GM21423 (cell line): ENCODE measurements at regions not wholly inside any gene's neighbourhood (a gene's known extent, or its start where the extent isn't known, plus 50 kb on each side); places are given as distances from the start of the nearest gene placed in this dataset.

Source experiments
- ATAC-seq: cut with Tn5 transposase; IDR thresholded peaks from one replicate; pipeline ENCODE4 v1.9.1; 2021; ENCODE audit warnings: mild to moderate bottlenecking, moderate library complexity; ENCODE audit not compliant: unreplicated experiment

DNA sequence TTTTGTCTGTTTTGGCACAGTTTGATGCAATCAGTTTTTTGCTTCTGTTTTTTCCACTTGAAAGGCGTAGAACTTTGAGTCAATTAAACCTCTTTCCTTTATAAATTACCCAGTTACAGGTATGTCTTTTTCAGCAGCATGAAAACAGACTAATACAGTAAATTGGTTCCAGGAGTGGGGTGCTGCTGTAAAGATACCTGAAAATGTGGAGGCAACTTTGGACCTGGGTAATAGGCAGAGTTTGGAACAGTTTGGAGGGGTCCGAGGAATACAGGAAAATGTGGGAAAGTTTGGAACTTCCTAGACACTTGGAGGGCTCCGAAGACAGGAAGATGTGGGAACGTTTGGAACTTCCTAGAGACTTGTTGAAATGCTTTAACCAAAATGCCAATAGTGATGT lies 2022.2 kb downstream of the MAT2B start:
- ATAC-seq = no peak

DNA sequence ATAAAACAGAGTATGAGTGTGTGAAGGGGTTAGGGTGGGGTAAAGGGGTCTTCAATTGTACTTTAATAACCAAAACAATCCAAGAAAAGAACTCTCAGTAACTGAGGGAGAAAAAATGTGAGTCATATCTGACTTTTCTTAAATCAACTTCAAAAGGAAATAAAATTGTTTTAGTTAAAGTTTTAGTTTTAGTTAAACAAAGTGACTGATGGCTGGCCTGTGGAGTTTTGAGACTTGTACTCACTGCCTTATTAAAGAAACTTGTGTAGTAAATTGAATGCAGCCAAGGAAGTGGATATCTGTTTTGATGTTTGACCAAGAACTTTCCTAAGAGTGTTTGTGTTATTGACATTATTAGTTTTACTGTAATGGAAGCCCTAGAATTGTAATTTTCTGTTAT lies 2032.6 kb downstream of the MAT2B start:
- ATAC-seq = no peak

DNA sequence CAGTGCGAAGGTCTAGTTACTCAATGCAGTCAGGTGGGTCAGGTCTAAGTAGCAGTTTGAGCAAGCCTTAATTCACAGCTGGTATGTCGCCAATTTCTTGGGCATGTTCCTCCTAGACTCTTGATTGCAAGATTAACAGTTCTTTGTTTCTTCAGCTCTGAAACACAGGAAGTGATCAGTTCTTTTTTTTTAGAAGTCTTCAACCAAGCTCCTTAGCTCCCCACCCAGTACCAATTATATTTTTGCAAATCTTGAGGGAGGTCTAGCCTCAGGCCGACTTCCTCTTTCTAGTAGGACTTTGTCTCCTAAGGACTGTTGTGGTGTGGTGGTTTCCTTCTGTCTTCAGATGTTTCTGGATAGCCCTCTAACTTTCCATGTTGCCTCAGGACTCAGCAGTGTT lies 2054.2 kb downstream of the MAT2B start:
- no peak for ATAC-seq

DNA sequence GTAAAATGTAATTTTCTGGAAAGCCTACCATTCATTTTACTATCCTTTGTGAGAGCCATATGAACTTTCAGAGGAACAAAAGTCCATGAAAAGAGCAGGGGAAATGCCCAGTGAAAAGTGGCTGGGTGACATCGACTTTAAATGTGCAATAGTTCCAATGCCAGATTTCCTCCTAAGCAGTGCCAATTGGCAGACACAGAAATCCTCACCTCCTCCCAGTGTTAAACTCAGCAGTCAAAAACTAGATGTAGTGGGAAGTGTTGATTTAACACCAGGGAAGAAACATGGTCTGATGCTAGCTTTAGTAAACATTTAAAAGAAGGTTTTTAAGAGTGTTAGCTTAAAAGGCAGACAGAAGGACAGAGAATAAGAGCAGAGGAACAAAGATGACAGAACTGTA lies 2055.2 kb downstream of the MAT2B start:
- no peak for ATAC-seq

DNA sequence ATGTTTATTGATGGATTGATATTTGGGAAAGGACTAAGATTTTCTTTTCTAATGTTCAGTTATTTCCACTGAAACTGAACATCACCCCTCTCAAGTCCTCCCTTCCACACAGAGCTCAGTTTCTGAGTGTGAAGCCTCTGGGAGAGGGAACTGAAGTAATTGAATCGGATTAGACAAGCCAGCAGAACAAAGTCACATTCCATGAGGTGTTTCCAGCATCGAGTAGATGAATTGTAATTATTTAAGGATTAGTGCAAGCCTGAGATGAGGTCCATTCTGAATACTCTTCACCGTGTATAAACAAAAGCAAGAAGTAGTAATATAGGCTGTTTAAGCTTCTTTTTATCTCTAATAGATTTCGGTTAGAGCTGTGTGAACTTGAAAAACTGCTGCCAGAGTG lies 2060.5 kb downstream of the MAT2B start:
- no peak for ATAC-seq

DNA sequence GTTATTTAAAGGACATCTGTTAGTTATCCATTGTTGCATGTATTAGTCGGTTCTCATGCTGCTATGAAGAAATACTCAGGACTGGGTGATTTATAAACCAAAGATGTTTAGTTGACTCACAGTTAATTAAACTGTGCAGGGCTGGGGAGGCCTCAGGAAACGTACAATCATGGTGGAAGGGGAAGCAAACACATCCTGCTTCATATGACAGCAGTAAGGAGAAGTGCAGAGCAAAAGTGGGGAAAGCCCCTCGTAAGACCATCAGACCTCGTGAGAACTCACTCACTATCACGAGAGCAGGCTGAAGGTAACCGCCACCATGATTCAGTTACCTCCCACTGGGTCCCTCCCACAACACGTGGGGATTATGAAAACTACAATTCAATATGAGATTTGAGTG lies 2064.1 kb downstream of the MAT2B start:
- no peak for ATAC-seq

DNA sequence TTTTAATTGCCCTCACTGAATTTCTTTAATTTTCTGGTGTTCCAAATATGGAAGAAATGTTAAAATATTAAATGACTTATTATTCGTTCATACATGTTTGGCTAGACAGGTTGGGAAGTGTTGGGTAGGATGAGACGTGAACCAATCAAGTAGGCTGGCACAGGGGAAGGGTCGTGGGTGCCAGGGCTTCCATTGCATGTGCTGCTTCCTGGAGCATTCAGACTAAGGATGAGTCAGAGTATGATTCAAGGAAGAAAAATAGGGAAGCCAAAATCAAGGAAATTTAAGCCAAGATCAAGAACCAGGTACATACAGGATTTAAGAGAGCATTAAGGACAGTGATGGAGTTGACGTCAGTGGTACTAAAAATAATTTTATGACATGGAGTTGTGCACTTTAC lies 2068.0 kb downstream of the MAT2B start:
- ATAC-seq = no peak

DNA sequence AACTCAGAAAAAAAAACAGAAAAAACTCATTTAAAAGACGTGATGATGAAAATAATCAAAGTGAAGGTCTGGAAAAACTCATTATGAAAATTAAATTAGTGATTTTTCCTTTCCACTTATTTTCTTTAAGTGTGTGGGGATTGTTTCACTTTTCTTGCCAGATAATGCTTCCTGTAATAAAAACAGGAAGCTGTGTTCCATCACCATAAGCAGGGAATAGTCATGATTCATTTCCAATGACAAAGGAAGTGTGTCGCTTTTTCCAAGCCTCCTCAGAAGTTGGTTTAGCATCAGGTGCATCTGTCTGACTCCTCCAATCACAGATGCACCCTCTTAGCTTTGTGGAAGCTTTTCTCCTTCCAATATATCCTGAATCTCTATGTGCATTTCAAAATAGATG lies 2068.7 kb downstream of the MAT2B start:
- no peak for ATAC-seq

DNA sequence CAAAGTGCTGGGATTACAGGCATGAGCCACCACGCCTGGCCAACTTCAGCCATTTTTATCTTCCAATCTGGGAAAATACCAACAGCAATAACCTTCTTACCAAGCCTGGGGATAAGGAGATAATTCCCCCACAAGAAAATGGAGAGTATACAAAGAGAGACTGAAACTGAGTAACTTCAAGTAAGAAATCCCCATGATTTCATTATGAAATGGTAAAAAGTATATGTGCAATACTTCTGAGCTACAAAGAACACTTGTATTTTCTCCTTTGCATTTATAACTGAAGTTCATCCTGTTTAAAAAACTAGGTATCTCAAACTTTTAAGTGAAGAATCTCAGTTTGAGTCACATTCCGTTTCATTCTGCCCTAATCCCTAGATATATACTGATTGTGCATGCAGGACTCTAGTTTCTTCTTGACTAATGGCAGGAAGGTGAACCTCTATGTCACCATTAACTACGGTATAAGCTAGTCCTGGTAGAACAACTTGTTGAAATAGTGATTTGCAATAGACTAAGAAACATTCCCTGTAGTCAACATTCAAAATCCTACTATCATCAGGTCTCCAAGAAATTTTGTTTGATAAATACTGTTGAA lies 2071.4 kb downstream of the MAT2B start:
- ATAC-seq = no peak

DNA sequence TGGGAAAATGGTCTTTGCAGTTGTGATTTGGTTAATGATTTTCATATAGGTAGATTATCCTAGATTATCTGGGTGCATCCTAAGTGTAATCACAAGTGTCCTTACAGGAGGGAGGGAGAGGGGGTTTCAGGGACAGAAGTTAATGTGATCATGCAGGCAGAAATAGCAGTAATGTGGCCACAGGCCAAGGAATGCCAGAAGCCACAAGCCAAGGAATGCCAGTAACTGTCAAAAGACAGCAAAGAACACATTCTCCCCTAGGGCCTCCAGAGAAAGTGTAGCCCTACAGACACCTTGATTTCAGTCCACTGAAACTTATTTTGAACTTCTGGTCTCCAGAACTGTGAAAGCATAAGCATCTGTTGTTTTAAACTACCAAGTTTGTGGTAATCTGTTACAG lies 2074.5 kb downstream of the MAT2B start:
- no peak for ATAC-seq

DNA sequence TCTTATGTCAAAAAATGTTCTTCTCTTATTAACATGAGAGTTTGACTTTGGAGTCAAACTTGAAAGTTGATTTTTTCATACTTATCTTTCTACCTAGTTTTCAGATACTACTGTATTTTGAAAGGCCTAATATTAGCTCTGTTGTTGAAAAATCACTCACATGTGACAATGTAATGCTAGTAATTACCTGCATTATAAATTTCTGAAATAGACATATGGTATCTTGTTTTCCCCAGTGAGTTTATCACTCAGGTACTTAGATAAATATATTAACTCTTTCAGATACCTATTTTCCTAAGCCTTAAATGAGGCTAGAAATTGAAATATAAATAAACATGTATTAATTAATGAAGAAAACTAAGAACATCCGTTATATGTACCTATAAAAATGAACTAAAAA lies 2089.3 kb downstream of the MAT2B start:
- ATAC-seq = no peak

DNA sequence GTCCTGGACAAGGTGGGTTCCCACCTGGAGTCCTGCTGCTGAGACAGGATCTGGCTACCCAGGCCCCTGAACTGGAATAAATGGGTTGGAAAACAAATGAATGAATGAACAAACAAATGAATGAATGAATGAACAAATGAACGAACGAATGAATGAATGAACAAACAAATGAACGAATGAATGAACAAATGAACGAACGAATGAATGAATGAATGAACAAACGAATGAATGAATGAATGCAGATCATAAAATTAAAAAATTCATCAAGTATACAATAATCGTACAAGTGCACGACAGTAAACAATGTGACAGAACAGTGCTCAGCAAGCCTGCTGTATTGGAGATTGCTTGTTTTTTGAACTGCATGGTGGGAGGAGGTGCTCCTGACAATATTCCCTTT lies 2097.1 kb downstream of the MAT2B start:
- ATAC-seq = no peak

DNA sequence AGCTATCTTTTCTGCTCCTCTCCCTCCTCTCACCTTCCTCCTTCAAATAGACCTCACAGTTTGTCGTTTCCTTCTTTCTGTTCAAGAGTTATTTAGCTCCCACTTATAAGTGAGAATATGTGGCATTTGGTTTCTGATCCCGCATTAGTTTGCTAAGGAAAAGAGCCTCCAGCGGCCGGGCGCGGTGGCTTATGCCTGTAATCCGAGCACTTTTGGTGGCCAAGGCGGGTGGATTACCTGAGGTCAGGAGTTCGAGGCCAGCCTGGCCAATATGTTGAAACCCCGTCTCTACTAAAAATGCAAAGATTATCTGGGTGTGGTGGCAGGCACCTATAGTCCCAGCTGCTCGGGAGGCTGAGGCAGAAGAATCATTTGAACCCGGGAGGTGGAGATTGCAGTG lies 2101.6 kb downstream of the MAT2B start:
- ATAC-seq = no peak

DNA sequence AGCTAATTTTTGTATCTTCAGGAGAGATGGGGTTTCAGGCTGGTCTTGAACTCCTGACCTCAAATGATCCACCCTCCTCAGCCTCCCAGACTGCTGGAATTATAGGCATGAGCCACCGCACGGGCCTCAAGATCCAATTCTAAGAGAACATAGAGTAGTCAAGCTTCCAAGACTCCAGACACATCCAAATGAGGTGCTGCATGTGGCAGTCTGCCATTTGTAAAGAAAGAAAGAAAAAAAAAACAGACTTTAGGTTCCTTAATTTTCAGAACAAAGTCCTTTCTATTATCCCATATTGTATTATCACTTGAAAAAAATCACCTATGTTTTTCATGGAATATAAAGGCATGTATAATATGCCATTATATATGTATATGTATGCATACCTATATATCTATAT lies 2104.5 kb downstream of the MAT2B start:
- no peak for ATAC-seq

DNA sequence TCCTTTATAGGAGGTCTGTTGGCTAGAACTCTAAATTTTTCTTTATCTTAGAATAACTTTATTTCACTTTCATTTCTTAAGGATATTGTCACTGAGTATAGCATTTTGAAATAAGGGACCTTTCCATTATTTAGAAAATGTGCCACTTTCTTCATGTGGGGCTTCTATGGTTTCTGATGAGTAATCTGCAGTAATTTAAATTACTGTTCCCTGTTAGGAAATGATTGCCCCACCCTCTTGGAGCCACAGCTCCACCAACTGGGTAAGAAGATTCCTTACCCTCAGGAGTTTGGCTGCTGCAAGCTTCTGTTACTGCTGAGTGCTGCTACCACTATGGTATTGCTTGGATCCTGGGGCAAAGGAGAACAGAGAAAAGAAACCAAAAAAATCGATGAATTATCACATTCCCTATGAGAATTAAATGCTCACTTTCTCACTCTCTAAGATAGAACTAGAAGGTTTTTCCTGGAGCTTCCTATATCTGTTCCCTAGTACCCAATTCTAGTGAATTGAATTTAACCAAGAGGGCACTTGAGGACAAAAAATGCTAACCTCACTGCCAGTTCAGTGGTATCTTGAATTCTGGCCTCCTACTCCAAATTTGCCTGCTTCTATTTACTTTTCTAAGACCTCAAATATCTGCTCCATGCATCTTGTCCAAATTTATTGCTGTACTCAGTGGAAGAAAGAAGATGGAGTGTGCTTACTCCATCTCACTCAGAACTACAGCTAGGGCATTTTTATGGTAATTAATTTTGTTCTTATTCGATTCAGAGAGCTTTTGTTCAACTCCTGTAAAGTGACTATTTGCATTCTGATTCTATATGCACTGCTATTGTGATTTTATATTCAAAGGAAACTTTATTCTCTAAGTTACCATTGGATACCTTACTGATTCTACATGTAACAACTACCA lies 2111.3 kb downstream of the MAT2B start:
- no peak for ATAC-seq

DNA sequence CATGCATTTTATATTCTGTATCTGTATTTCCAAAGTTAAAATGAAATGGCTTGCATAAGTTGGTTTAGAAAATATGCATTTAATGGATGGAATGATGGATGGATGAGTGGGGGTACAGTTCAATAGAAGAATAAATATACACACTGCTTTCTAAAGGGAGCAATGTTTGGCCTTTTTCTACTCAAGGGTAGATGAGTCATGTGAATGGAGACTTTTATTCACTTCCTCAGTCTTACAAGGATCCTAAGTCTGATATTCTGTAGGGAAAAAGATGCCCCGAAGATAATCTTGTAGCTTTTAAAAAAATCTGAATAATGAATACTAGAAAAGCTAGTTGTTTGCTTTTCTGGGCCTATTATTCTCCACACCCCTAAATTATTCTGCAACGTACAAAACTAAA lies 2112.1 kb downstream of the MAT2B start:
- ATAC-seq = no peak

DNA sequence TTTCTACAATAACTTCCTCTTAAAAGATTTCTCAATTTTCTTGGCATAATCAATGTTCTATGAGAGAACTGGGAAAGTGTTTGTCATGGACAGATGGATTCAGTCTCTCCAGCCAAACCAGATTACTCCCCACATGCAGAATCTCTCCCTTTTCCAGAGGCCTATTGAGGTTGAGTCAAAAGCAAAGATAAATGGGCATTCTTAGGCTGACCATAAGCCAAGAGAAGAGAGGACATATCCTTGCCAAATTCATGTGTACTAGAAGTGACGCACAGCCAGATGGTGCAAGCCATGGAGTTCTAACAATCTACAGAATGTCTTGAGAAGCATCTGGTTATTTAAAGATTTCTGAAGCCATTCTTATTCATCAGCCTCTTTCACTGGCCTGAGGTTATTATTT lies 2115.0 kb downstream of the MAT2B start:
- ATAC-seq = no peak

DNA sequence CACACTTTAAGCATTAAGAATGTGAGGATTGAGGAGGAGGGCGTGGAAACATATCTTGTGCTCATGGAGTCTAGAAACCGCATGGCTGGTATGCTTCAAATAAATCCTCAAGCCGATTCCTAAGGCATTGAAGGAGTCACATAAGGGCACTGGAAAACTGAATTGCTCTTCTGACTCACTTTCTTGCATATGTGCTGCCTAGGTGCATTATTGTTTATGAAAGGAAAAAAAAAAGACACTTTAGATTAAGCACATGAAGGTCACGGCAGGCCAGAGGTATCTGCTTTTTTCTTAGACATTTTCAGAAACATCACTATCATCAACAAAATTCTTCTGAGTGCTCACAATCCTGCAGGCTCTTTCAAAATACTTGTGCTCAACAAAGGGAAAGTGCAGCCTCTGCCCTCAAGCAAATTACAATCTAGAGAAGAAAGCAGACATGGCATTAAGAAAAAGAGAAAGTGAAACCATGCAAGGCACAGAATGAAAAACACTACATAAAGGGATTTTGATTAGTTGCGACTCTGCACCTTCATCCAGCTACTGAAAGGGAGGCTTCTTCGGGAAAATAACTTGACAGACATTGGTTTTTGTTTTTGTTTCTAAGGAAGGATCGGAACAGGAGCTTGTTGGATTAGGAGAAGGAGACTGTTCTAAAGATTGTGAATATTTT lies 2117.6 kb downstream of the MAT2B start:
- no peak for ATAC-seq

DNA sequence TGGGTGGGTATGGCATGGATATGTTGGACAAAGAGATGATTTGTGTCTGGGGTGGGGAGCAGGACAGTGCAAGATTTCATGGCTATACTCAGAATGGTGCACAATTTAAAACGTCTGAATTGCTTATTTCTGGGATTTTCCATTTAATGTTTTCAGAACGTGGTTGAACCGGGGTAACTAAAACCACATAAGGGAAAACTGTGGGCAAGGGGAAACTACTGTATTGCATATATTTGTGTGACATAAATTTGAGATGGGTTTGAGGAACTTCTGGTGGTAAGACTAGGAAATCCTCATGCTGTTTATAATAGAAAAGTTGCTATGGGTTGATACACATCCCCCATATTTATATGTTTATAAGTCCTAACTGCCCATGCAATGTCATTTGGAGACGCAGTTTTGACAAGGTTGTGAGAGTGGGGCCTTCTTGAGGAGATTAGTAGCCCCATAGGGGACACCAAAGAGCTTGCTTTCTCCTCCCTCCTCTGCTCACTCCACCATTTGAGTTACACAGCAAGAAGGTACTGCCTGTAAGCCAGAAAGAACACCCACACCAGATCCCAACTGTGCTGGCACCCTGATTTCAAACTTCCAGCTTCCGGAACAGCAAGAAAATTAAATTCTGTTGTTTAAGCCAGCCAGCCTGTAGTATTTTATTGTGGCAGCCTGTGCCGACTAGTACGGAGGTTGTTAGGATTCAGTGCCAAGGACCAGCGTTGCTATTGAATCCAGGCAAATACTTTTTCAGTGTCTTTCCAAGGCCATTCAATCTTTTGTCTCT lies 2118.9 kb downstream of the MAT2B start:
- no peak for ATAC-seq

DNA sequence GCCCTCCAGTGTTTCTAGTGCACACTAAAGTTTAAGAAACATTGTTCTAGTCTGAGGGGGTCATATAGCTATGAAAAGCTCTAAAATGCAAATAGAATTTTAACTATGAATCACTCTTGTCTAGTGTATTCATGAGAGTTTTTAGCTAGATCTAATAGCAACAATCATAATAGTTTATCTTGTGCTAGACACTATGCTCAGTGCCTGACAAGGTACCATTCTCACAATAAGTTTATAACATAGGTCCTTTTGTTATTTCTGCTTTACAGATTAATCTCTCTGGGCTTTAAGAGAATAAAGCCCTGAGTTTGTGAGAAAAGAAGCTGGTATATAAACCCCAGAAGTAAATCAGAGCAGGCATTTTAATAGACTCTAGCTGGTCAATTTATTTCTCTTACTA lies 2120.7 kb downstream of the MAT2B start:
- ATAC-seq = no peak

DNA sequence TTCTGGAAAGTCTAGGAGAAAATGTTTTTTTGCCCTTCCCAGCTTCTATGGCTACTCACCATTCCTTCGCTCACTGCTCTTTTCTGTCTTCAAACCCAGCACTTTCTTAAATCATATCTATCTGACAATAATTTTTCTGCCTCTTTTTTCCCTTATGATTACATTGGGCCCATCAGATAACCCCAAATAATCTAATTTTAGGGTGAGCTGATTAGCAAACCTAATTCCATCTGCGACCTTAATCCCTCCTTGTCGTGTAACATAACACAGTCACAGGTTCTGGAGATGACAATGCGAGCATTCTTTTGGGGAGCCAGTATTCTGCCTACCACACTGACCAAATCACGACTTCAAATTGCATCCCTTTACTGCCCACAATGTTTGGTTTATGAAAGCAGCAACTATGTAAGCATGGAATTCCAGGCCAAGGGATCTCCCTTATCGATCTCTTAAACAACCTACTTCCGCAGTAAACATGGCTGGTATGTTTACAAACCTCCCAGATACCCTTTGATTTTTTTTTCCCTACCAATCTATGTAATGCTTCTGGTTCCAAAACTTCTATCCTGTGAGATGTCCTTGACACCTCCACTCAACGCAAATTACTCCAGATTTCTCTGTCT lies 2122.2 kb downstream of the MAT2B start:
- no peak for ATAC-seq
